DMS79 treated with DMSO at 0.1 percent for 48 hours (cell line): ENCODE measurements at regions not wholly inside any gene's neighbourhood (a gene's known extent, or its start where the extent isn't known, plus 50 kb on each side); places are given as distances from the start of the nearest gene placed in this dataset.
"Not testable (repeated sequence)": the region's sequence is repeated elsewhere in the genome, so short reads cannot be mapped to it uniquely, and the experiment has no call there.

Experiments
- DNase-seq: peaks from one replicate; lab custom pipeline; 2025; lab: John Stamatoyannopoulos, UW

GRCh38 chrX:4675686-4676300 lies 962.3 kb upstream of the PRKX start:
- no peak for DNase-seq

- DNase-seq, result no peak
These were observed 960.8 kb upstream of the PRKX start for GRCh38 chrX:4674028-4674782.

- DNase-seq, result no peak
These were observed 957.9 kb upstream of the PRKX start for GRCh38 chrX:4671344-4671743.

GRCh38 chrX:4670606-4671005 lies 957.2 kb upstream of the PRKX start:
- DNase-seq, result no peak

- no peak for DNase-seq
These were observed 955.5 kb upstream of the PRKX start for GRCh38 chrX:4668802-4669536.

- DNase-seq, result no peak
These were observed 949.6 kb upstream of the PRKX start for GRCh38 chrX:4663085-4663484.

GRCh38 chrX:4661771-4662170 lies 948.3 kb upstream of the PRKX start:
- DNase-seq, result no peak

- no peak for DNase-seq
These were observed 943.0 kb upstream of the PRKX start for GRCh38 chrX:4656419-4656818.

GRCh38 chrX:4655743-4656142 lies 942.3 kb upstream of the PRKX start:
- no peak for DNase-seq

GRCh38 chrX:4642114-4642513 lies 928.7 kb upstream of the PRKX start:
- no peak for DNase-seq

GRCh38 chrX:4638036-4638435 lies 924.6 kb upstream of the PRKX start:
- no peak for DNase-seq

GRCh38 chrX:4627414-4627813 lies 914.0 kb upstream of the PRKX start:
- DNase-seq, result no peak

GRCh38 chrX:4622486-4623167 lies 909.2 kb upstream of the PRKX start:
- DNase-seq, result no peak

GRCh38 chrX:4613651-4614050 lies 900.2 kb upstream of the PRKX start:
- DNase-seq, result not testable (repeated sequence)

- DNase-seq, result no peak
These were observed 875.4 kb upstream of the PRKX start for GRCh38 chrX:4588893-4589292.

GRCh38 chrX:4588466-4588865 lies 875.0 kb upstream of the PRKX start:
- DNase-seq, result no peak

GRCh38 chrX:4588056-4588455 lies 874.6 kb upstream of the PRKX start:
- DNase-seq, result no peak

- no peak for DNase-seq
These were observed 866.5 kb upstream of the PRKX start for GRCh38 chrX:4579999-4580398.

GRCh38 chrX:4579480-4579879 lies 866.0 kb upstream of the PRKX start:
- no peak for DNase-seq

GRCh38 chrX:4572691-4573090 lies 859.2 kb upstream of the PRKX start:
- DNase-seq, result no peak

GRCh38 chrX:4570151-4570550 lies 856.7 kb upstream of the PRKX start:
- DNase-seq, result no peak

- DNase-seq, result no peak
These were observed 846.7 kb upstream of the PRKX start for GRCh38 chrX:4560192-4560591.

GRCh38 chrX:4550018-4550417 lies 836.6 kb upstream of the PRKX start:
- DNase-seq, result no peak
